ENCODE measurements at regions not wholly inside any gene's neighbourhood (a gene's known extent, or its start where the extent isn't known, plus 50 kb on each side); places are given as distances from the start of the nearest gene placed in this dataset.

DNA sequence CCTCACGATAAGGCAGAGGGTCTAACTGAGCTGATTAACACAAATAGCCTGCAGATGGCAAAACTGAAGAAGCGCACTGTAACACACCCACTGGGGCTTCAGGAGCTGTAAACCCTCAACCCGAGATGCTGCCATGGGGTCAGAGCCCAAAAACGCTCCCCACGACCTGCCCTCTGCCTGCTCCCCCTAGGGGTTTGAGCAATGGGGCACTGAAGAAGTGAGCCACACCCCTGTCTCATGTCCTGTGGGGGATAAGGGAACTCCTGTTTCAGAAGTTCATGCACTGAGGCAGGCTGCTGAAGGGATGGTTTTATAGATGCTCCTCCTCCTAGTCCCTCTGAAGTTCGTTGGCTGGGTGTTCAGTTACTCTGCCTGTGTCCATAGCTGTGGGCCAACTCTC lies 105.9 kb upstream of the CELF4 start:
- ChIA-PET POLR2A (no interaction called here), CTCF (no interaction called here)
- Histone ChIP-seq H3K9me3 (no peaks in the 10 kb centered on the region), H3K36me3 (ENCODE audit: control insufficient read depth, insufficient read depth, low read length) (no peaks in the 10 kb centered on the region), H3K4me3 (ENCODE audit: low read depth, low read length) (no peak overlapping the region), H3K27me3 (replicated peaks; ENCODE audit: control insufficient read depth, insufficient read depth, low read length) (no peaks in the 10 kb centered on the region), H3K4me1 (no peaks in the 10 kb centered on the region)
- no TSS peak for BruUV-seq (replicated peaks)
- no peak for DNase-seq
- no peak overlapping the region for H3K27ac Mint-ChIP-seq (ENCODE audit: unreplicated experiment)
- no peaks in the 10 kb centered on the region for H3K36me3 Mint-ChIP-seq (ENCODE audit: insufficient read depth, unreplicated experiment)
- intact Hi-C loops (cut with micrococcal nuclease; ENCODE audit: unreplicated experiment): no loop called here
- no peaks in the 10 kb centered on the region for H3K9me3 Mint-ChIP-seq (ENCODE audit: unreplicated experiment)
- no peak for TF ChIP-seq CTCF (IDR thresholded peaks at IDR 0.05; ENCODE audit: insufficient read depth in 1 of 2, low read depth in 1 of 2, low read length in 1 of 2, severe bottlenecking in 1 of 2, unreplicated experiment in 1 of 2)
- no peaks in the 10 kb centered on the region for H3K4me1 Mint-ChIP-seq (ENCODE audit: low read depth, unreplicated experiment)
- H3K4me3 Mint-ChIP-seq (ENCODE audit: unreplicated experiment): no peak overlapping the region
- H3K27me3 Mint-ChIP-seq (ENCODE audit: insufficient read depth, unreplicated experiment): peaks cover 4% of the 10 kb centered on the region

DNA sequence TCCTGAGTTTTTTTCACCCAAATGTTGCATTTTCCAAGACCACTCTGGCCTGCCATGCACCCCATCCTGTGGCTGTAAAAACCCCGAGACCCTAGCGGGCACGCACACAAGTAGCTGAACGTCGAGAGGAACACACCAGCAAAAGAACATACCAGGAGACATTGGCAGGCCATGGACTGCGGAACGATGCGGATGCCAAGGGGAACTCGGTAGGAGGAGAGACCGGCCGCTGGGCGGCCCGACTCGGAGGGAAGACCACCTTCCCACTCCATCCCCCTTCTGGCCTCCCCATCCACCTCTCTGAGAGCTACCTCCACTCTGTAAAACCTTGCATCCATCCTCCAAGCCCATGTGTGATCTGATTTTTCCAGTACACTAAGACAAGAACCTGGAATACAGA lies 105.5 kb upstream of the CELF4 start:
- no peaks in the 10 kb centered on the region for H3K36me3 Mint-ChIP-seq (ENCODE audit: insufficient read depth, unreplicated experiment)
- no peaks in the 10 kb centered on the region for H3K4me1 Mint-ChIP-seq (ENCODE audit: low read depth, unreplicated experiment)
- H3K4me3 Mint-ChIP-seq (ENCODE audit: unreplicated experiment): no peak overlapping the region
- TF ChIP-seq CTCF (IDR thresholded peaks at IDR 0.05; ENCODE audit: insufficient read depth in 1 of 2, low read depth in 1 of 2, low read length in 1 of 2, severe bottlenecking in 1 of 2, unreplicated experiment in 1 of 2): no peak
- Histone ChIP-seq H3K36me3 (ENCODE audit: control insufficient read depth, insufficient read depth, low read length) (no peaks in the 10 kb centered on the region), H3K27me3 (replicated peaks; ENCODE audit: control insufficient read depth, insufficient read depth, low read length) (no peaks in the 10 kb centered on the region), H3K4me3 (ENCODE audit: low read depth, low read length) (no peak overlapping the region), H3K9me3 (no peaks in the 10 kb centered on the region), H3K4me1 (no peaks in the 10 kb centered on the region)
- H3K27ac Mint-ChIP-seq (ENCODE audit: unreplicated experiment): no peak overlapping the region
- no peak for DNase-seq
- no TSS peak for BruUV-seq (replicated peaks)
- peaks cover 5% of the 10 kb centered on the region for H3K27me3 Mint-ChIP-seq (ENCODE audit: insufficient read depth, unreplicated experiment)
- no peaks in the 10 kb centered on the region for H3K9me3 Mint-ChIP-seq (ENCODE audit: unreplicated experiment)
- ChIA-PET POLR2A (no interaction called here), CTCF (no interaction called here)
- intact Hi-C loops (cut with micrococcal nuclease; ENCODE audit: unreplicated experiment): no loop called here

DNA sequence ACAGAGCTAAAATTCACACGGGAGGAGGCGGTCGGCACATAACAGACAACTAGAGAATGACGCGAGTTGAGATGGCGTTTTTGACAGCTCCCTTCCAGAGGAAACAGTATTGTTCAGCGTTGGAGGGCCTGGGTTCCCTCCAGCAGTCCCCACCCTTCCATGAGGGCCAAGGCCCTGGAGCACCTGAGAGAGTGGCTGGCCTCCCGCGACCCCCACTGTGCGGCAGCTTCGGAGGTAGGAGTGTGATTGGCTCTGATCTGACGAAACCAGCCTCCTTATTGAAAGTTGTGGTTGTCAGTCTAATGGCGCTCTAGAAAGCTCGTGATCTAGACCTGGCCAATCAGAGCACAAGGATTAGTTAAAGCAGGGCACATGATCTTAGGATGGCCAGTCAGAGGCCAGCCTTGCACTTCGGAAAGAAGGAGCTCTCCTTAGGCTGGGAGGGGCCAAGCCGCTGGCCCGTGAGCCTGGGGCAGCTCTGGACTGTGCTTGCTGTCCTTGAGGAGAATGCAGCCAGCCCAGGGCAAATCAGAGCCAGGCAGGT lies 104.5 kb upstream of the CELF4 start:
- no peaks in the 10 kb centered on the region for H3K9me3 Mint-ChIP-seq (ENCODE audit: unreplicated experiment)
- no peak overlapping the region for H3K4me3 Mint-ChIP-seq (ENCODE audit: unreplicated experiment)
- no peaks in the 10 kb centered on the region for H3K4me1 ChIP-seq
- H3K4me3 ChIP-seq (ENCODE audit: low read depth, low read length): no peak overlapping the region
- intact Hi-C loops (cut with micrococcal nuclease; ENCODE audit: unreplicated experiment): no loop called here
- no peaks in the 10 kb centered on the region for H3K4me1 Mint-ChIP-seq (ENCODE audit: low read depth, unreplicated experiment)
- no peaks in the 10 kb centered on the region for H3K27me3 ChIP-seq (replicated peaks; ENCODE audit: control insufficient read depth, insufficient read depth, low read length)
- ChIA-PET CTCF (no interaction called here), POLR2A (no interaction called here)
- H3K27ac Mint-ChIP-seq (ENCODE audit: unreplicated experiment): no peak overlapping the region
- no peak for TF ChIP-seq CTCF (IDR thresholded peaks at IDR 0.05; ENCODE audit: insufficient read depth in 1 of 2, low read depth in 1 of 2, low read length in 1 of 2, severe bottlenecking in 1 of 2, unreplicated experiment in 1 of 2)
- peaks cover 5% of the 10 kb centered on the region for H3K27me3 Mint-ChIP-seq (ENCODE audit: insufficient read depth, unreplicated experiment)
- H3K9me3 ChIP-seq: no peaks in the 10 kb centered on the region
- DNase-seq: no peak
- BruUV-seq (replicated peaks): no TSS peak
- no peaks in the 10 kb centered on the region for H3K36me3 ChIP-seq (ENCODE audit: control insufficient read depth, insufficient read depth, low read length)
- no peaks in the 10 kb centered on the region for H3K36me3 Mint-ChIP-seq (ENCODE audit: insufficient read depth, unreplicated experiment)

Measured in Caco-2 (cell line).